ENCODE measurements at regions not wholly inside any gene's neighbourhood (a gene's known extent, or its start where the extent isn't known, plus 50 kb on each side); places are given as distances from the start of the nearest gene placed in this dataset.

- no peaks in the 10 kb centered on the region for H3K27me3 ChIP-seq (ENCODE audit: control insufficient read depth, insufficient read depth, low read length)
- H3K4me3 ChIP-seq (ENCODE audit: low read depth, low read length), result no peak overlapping the region; the same call in 1 of the 2 replicates
- H3K36me3 ChIP-seq (ENCODE audit: control insufficient read depth, insufficient read depth, low read length), result no peaks in the 10 kb centered on the region
- H3K27ac ChIP-seq (ENCODE audit: low read depth, low read length), result no peak overlapping the region
- H3K4me1 ChIP-seq (ENCODE audit: control insufficient read depth, insufficient read depth, low read length), result peaks cover 15% of the 10 kb centered on the region
- H3K9me3 ChIP-seq (ENCODE audit: control insufficient read depth, insufficient read depth, low read length), result no peaks in the 10 kb centered on the region
- H3K9ac ChIP-seq (ENCODE audit: low read depth, low read length), result no peak overlapping the region
Observed at GRCh38 chr9:79134654-79135053, 437.1 kb upstream of the TLE4 start.

GRCh38 chr9:79135681-79136415 is 435.9 kb upstream of the TLE4 start:
- H3K9ac ChIP-seq (ENCODE audit: low read depth, low read length), result no peak overlapping the region
- H3K36me3 ChIP-seq (ENCODE audit: control insufficient read depth, insufficient read depth, low read length), result no peaks in the 10 kb centered on the region
- H3K27me3 ChIP-seq (ENCODE audit: control insufficient read depth, insufficient read depth, low read length), result no peaks in the 10 kb centered on the region
- no peak overlapping the region for H3K4me3 ChIP-seq (ENCODE audit: low read depth, low read length)
- no peak overlapping the region for H3K27ac ChIP-seq (ENCODE audit: low read depth, low read length)
- no peaks in the 10 kb centered on the region for H3K9me3 ChIP-seq (ENCODE audit: control insufficient read depth, insufficient read depth, low read length)
- peaks cover 15% of the 10 kb centered on the region for H3K4me1 ChIP-seq (ENCODE audit: control insufficient read depth, insufficient read depth, low read length)

GRCh38 chr9:79140751-79141150 is 431.0 kb upstream of the TLE4 start:
- Histone ChIP-seq H3K27me3 (ENCODE audit: control insufficient read depth, insufficient read depth, low read length) (no peaks in the 10 kb centered on the region), H3K4me3 (ENCODE audit: low read depth, low read length) (no peak overlapping the region), H3K4me1 (ENCODE audit: control insufficient read depth, insufficient read depth, low read length) (no peaks in the 10 kb centered on the region), H3K9me3 (ENCODE audit: control insufficient read depth, insufficient read depth, low read length) (no peaks in the 10 kb centered on the region), H3K27ac (ENCODE audit: low read depth, low read length) (no peak overlapping the region), H3K9ac (ENCODE audit: low read depth, low read length) (no peak overlapping the region), H3K36me3 (ENCODE audit: control insufficient read depth, insufficient read depth, low read length) (no peaks in the 10 kb centered on the region)

GRCh38 chr9:79143211-79143610 is 428.6 kb upstream of the TLE4 start:
- H3K27ac ChIP-seq (ENCODE audit: low read depth, low read length), result no peak overlapping the region
- no peaks in the 10 kb centered on the region for H3K4me1 ChIP-seq (ENCODE audit: control insufficient read depth, insufficient read depth, low read length)
- no peaks in the 10 kb centered on the region for H3K36me3 ChIP-seq (ENCODE audit: control insufficient read depth, insufficient read depth, low read length)
- H3K9me3 ChIP-seq (ENCODE audit: control insufficient read depth, insufficient read depth, low read length), result no peaks in the 10 kb centered on the region
- no peaks in the 10 kb centered on the region for H3K27me3 ChIP-seq (ENCODE audit: control insufficient read depth, insufficient read depth, low read length)
- H3K4me3 ChIP-seq (ENCODE audit: low read depth, low read length), result no peak overlapping the region
- no peak overlapping the region for H3K9ac ChIP-seq (ENCODE audit: low read depth, low read length)

- Histone ChIP-seq H3K4me1 (ENCODE audit: control insufficient read depth, insufficient read depth, low read length) (no peaks in the 10 kb centered on the region), H3K9me3 (ENCODE audit: control insufficient read depth, insufficient read depth, low read length) (no peaks in the 10 kb centered on the region), H3K36me3 (ENCODE audit: control insufficient read depth, insufficient read depth, low read length) (no peaks in the 10 kb centered on the region), H3K27ac (ENCODE audit: low read depth, low read length) (no peak overlapping the region), H3K9ac (ENCODE audit: low read depth, low read length) (no peak overlapping the region), H3K27me3 (ENCODE audit: control insufficient read depth, insufficient read depth, low read length) (no peaks in the 10 kb centered on the region), H3K4me3 (ENCODE audit: low read depth, low read length) (no peak overlapping the region)
Observed at GRCh38 chr9:79145442-79145841, 426.3 kb upstream of the TLE4 start.

- H3K27ac ChIP-seq (ENCODE audit: low read depth, low read length), result no peak overlapping the region
- no peak overlapping the region for H3K9ac ChIP-seq (ENCODE audit: low read depth, low read length)
- H3K27me3 ChIP-seq (ENCODE audit: control insufficient read depth, insufficient read depth, low read length), result no peaks in the 10 kb centered on the region
- no peaks in the 10 kb centered on the region for H3K9me3 ChIP-seq (ENCODE audit: control insufficient read depth, insufficient read depth, low read length)
- no peak overlapping the region for H3K4me3 ChIP-seq (ENCODE audit: low read depth, low read length)
- no peaks in the 10 kb centered on the region for H3K4me1 ChIP-seq (ENCODE audit: control insufficient read depth, insufficient read depth, low read length)
- no peaks in the 10 kb centered on the region for H3K36me3 ChIP-seq (ENCODE audit: control insufficient read depth, insufficient read depth, low read length)
Observed at GRCh38 chr9:79149585-79149984, 422.2 kb upstream of the TLE4 start.

- Histone ChIP-seq H3K4me1 (ENCODE audit: control insufficient read depth, insufficient read depth, low read length) (no peaks in the 10 kb centered on the region), H3K9me3 (ENCODE audit: control insufficient read depth, insufficient read depth, low read length) (no peaks in the 10 kb centered on the region), H3K4me3 (ENCODE audit: low read depth, low read length) (no peak overlapping the region), H3K27me3 (ENCODE audit: control insufficient read depth, insufficient read depth, low read length) (no peaks in the 10 kb centered on the region), H3K9ac (ENCODE audit: low read depth, low read length) (no peak overlapping the region), H3K27ac (ENCODE audit: low read depth, low read length) (no peak overlapping the region), H3K36me3 (ENCODE audit: control insufficient read depth, insufficient read depth, low read length) (no peaks in the 10 kb centered on the region)
Observed at GRCh38 chr9:79151791-79152190, 420.0 kb upstream of the TLE4 start.

GRCh38 chr9:79152306-79152705 is 419.5 kb upstream of the TLE4 start:
- Histone ChIP-seq H3K4me1 (ENCODE audit: control insufficient read depth, insufficient read depth, low read length) (no peaks in the 10 kb centered on the region), H3K4me3 (ENCODE audit: low read depth, low read length) (no peak overlapping the region), H3K36me3 (ENCODE audit: control insufficient read depth, insufficient read depth, low read length) (no peaks in the 10 kb centered on the region), H3K9me3 (ENCODE audit: control insufficient read depth, insufficient read depth, low read length) (no peaks in the 10 kb centered on the region), H3K27me3 (ENCODE audit: control insufficient read depth, insufficient read depth, low read length) (no peaks in the 10 kb centered on the region), H3K27ac (ENCODE audit: low read depth, low read length) (no peak overlapping the region), H3K9ac (ENCODE audit: low read depth, low read length) (no peak overlapping the region)

GRCh38 chr9:79154806-79155205 is 417.0 kb upstream of the TLE4 start:
- Histone ChIP-seq H3K36me3 (ENCODE audit: control insufficient read depth, insufficient read depth, low read length) (no peaks in the 10 kb centered on the region), H3K4me3 (ENCODE audit: low read depth, low read length) (no peak overlapping the region), H3K27ac (ENCODE audit: low read depth, low read length) (no peak overlapping the region), H3K9ac (ENCODE audit: low read depth, low read length) (no peak overlapping the region), H3K9me3 (ENCODE audit: control insufficient read depth, insufficient read depth, low read length) (no peaks in the 10 kb centered on the region), H3K27me3 (ENCODE audit: control insufficient read depth, insufficient read depth, low read length) (no peaks in the 10 kb centered on the region), H3K4me1 (ENCODE audit: control insufficient read depth, insufficient read depth, low read length) (no peaks in the 10 kb centered on the region)

GRCh38 chr9:79155308-79155707 is 416.5 kb upstream of the TLE4 start:
- Histone ChIP-seq H3K9me3 (ENCODE audit: control insufficient read depth, insufficient read depth, low read length) (no peaks in the 10 kb centered on the region), H3K27me3 (ENCODE audit: control insufficient read depth, insufficient read depth, low read length) (no peaks in the 10 kb centered on the region), H3K9ac (ENCODE audit: low read depth, low read length) (no peak overlapping the region), H3K4me1 (ENCODE audit: control insufficient read depth, insufficient read depth, low read length) (no peaks in the 10 kb centered on the region), H3K36me3 (ENCODE audit: control insufficient read depth, insufficient read depth, low read length) (no peaks in the 10 kb centered on the region), H3K4me3 (ENCODE audit: low read depth, low read length) (no peak overlapping the region), H3K27ac (ENCODE audit: low read depth, low read length) (no peak overlapping the region)

GRCh38 chr9:79163544-79163943 is 408.2 kb upstream of the TLE4 start:
- Histone ChIP-seq H3K9me3 (ENCODE audit: control insufficient read depth, insufficient read depth, low read length) (no peaks in the 10 kb centered on the region), H3K36me3 (ENCODE audit: control insufficient read depth, insufficient read depth, low read length) (no peaks in the 10 kb centered on the region), H3K9ac (ENCODE audit: low read depth, low read length) (no peak overlapping the region), H3K27me3 (ENCODE audit: control insufficient read depth, insufficient read depth, low read length) (no peaks in the 10 kb centered on the region), H3K4me3 (ENCODE audit: low read depth, low read length) (no peak overlapping the region), H3K27ac (ENCODE audit: low read depth, low read length) (no peak overlapping the region), H3K4me1 (ENCODE audit: control insufficient read depth, insufficient read depth, low read length) (no peaks in the 10 kb centered on the region)

Data from HUES48 (cell line).